GM12874 (cell line): ENCODE measurements at regions not wholly inside any gene's neighbourhood (a gene's known extent, or its start where the extent isn't known, plus 50 kb on each side); places are given as distances from the start of the nearest gene placed in this dataset.

Experiments used
- TF ChIP-seq, protein P1 (sequence below): IDR thresholded peaks from 2 replicates; pipeline ENCODE4 v1.5.1; 2011; ENCODE audit warnings: low read depth, mild to moderate bottlenecking, control low read depth, low read length, moderate library complexity; ENCODE audit not compliant: insufficient read depth

GRCh38 chr2:48240912-48241311 lies 73.6 kb upstream of the FOXN2 start:
- TF ChIP-seq, protein P1, sequence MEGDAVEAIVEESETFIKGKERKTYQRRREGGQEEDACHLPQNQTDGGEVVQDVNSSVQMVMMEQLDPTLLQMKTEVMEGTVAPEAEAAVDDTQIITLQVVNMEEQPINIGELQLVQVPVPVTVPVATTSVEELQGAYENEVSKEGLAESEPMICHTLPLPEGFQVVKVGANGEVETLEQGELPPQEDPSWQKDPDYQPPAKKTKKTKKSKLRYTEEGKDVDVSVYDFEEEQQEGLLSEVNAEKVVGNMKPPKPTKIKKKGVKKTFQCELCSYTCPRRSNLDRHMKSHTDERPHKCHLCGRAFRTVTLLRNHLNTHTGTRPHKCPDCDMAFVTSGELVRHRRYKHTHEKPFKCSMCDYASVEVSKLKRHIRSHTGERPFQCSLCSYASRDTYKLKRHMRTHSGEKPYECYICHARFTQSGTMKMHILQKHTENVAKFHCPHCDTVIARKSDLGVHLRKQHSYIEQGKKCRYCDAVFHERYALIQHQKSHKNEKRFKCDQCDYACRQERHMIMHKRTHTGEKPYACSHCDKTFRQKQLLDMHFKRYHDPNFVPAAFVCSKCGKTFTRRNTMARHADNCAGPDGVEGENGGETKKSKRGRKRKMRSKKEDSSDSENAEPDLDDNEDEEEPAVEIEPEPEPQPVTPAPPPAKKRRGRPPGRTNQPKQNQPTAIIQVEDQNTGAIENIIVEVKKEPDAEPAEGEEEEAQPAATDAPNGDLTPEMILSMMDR, result no peak

- TF ChIP-seq, protein P1, result no peak
Observed at GRCh38 chr2:48247206-48247605, 67.3 kb upstream of the FOXN2 start.

GRCh38 chr2:48248251-48248933 lies 66.1 kb upstream of the FOXN2 start:
- TF ChIP-seq, protein P1, result no peak

DNA sequence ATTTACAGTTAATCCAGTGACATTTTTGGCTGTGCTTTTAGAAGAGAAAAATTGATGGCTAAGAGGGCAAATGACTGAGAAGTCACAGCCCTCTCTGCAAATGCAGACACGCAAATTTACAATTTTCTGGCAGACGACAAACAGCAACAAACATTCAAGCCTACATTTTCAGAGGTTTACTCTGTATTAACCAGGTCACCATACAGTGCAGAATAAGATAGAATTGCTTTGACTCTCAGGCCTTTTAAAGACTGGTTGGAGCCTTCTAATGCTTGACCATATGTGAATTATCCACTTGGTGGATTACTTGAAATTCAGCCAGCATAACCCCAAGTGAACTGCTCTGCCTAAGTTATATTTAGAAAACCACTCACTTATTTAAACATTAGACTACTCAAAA lies 65.5 kb upstream of the FOXN2 start:
- TF ChIP-seq, protein P1, result no peak

- TF ChIP-seq, protein P1, result no peak
Observed at GRCh38 chr2:48249631-48250473, 64.6 kb upstream of the FOXN2 start.

DNA sequence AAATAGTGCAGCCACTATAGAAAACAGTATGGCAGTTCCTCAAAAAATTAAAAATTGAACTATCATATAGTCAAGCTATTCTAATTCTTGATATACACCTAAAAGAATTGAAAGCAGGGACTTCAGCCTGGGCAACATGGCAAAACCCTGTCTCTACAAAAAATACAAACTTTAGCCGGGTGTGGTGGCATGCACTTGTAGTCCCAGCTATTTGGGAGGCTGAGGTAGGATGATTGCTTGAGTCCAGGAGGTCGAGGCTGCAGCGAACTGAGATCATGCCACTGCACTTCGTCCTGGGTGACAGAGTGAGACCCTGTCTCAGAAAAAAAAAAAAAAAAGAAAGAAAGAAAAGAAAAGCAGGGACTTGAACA lies 64.0 kb upstream of the FOXN2 start:
- TF ChIP-seq, protein P1, result no peak

- TF ChIP-seq, protein P1, result no peak
Observed at GRCh38 chr2:48250943-48251342, 63.5 kb upstream of the FOXN2 start.
